Epithelial cell of prostate (primary cell): ENCODE measurements at regions not wholly inside any gene's neighbourhood (a gene's known extent, or its start where the extent isn't known, plus 50 kb on each side); places are given as distances from the start of the nearest gene placed in this dataset.
"Not testable (repeated sequence)": the region's sequence is repeated elsewhere in the genome, so short reads cannot be mapped to it uniquely, and the experiment has no call there.

ENCODE experiments used
- DNase-seq: peaks from one replicate; pipeline ENCODE4 v3.0.0-alpha.2; 2011; ENCODE audit warnings: low read depth, low spot score
- H3K27ac ChIP-seq: fragments of 450-650 bp; 2 replicates; pipeline ENCODE4 v1.5.1; 2017; ENCODE audit warnings: mild to moderate bottlenecking

GRCh38 chr3:14057701-14058100, 67.0 kb downstream of the CHCHD4 start:
- no peak for DNase-seq
- H3K27ac ChIP-seq, result no peak overlapping the region

- DNase-seq, result peak; percentile 27
- peak overlapping the region; percentile 19 for H3K27ac ChIP-seq
Observed at GRCh38 chr3:14047841-14048240, 76.8 kb downstream of the CHCHD4 start.

- no peak for DNase-seq
- no peak overlapping the region for H3K27ac ChIP-seq
Observed at GRCh38 chr3:14047027-14047426, 77.6 kb downstream of the CHCHD4 start.

GRCh38 chr3:14042680-14043079, 82.0 kb downstream of the CHCHD4 start:
- H3K27ac ChIP-seq, result no peak overlapping the region
- no peak for DNase-seq

- no peak overlapping the region for H3K27ac ChIP-seq
- DNase-seq, result no peak
Observed at GRCh38 chr3:14039149-14039548, 85.5 kb downstream of the CHCHD4 start.

- H3K27ac ChIP-seq, result no peak overlapping the region
- DNase-seq, result no peak
Observed at GRCh38 chr3:14037211-14037610, 87.5 kb downstream of the CHCHD4 start.

- DNase-seq, result no peak
- no peak overlapping the region for H3K27ac ChIP-seq
Observed at GRCh38 chr3:14033023-14033422, 91.6 kb downstream of the CHCHD4 start.

GRCh38 chr3:14031271-14031670, 93.4 kb downstream of the CHCHD4 start:
- H3K27ac ChIP-seq, result no peak overlapping the region
- no peak for DNase-seq

GRCh38 chr3:14029390-14029995, 95.2 kb downstream of the CHCHD4 start:
- H3K27ac ChIP-seq, result not testable (repeated sequence)

GRCh38 chr3:14028122-14028521, 96.5 kb downstream of the CHCHD4 start:
- DNase-seq, H3K27ac ChIP-seq: not testable (repeated sequence)

More at GRCh38 chr3:14029390-14029995, 95.2 kb downstream of the CHCHD4 start:
- DNase-seq, result not testable (repeated sequence)

GRCh38 chr3:14019459-14019858, 105.2 kb downstream of the CHCHD4 start:
- no peak for DNase-seq
- H3K27ac ChIP-seq, result no peak overlapping the region

GRCh38 chr3:14016900-14017475, 107.7 kb downstream of the CHCHD4 start:
- H3K27ac ChIP-seq, result peak overlapping the region; percentile 86
- peak; percentile 93 for DNase-seq

GRCh38 chr3:14007006-14007405, 117.7 kb downstream of the CHCHD4 start:
- peak overlapping the region; percentile 15 for H3K27ac ChIP-seq

GRCh38 chr3:14001136-14001535, 121.3 kb upstream of the WNT7A start:
- no peak for DNase-seq
- H3K27ac ChIP-seq, result peak overlapping the region; percentile 92

More at GRCh38 chr3:14007006-14007405, 117.7 kb downstream of the CHCHD4 start:
- DNase-seq, result no peak

GRCh38 chr3:14000556-14000955, 120.7 kb upstream of the WNT7A start:
- DNase-seq, result peak; percentile 56
- peak overlapping the region; percentile 92 for H3K27ac ChIP-seq

GRCh38 chr3:13998831-13999230, 119.0 kb upstream of the WNT7A start:
- H3K27ac ChIP-seq, result no peak overlapping the region
- no peak for DNase-seq

- not testable (repeated sequence) for H3K27ac ChIP-seq, DNase-seq
Observed at GRCh38 chr3:13995216-13995615, 115.3 kb upstream of the WNT7A start.

GRCh38 chr3:13988925-13989324, 109.1 kb upstream of the WNT7A start:
- not testable (repeated sequence) for H3K27ac ChIP-seq, DNase-seq

GRCh38 chr3:13976469-13976868, 96.6 kb upstream of the WNT7A start:
- DNase-seq, result no peak
- no peak overlapping the region for H3K27ac ChIP-seq

GRCh38 chr3:13975686-13976085, 95.8 kb upstream of the WNT7A start:
- DNase-seq, result no peak
- H3K27ac ChIP-seq, result no peak overlapping the region

GRCh38 chr3:13972679-13973379, 93.0 kb upstream of the WNT7A start:
- DNase-seq, result peak; percentile 6
- peak overlapping the region; percentile 33 for H3K27ac ChIP-seq
